Adrenal gland (tissue), 5 donors: ENCODE measurements at regions not wholly inside any gene's neighbourhood (a gene's known extent, or its start where the extent isn't known, plus 50 kb on each side); places are given as distances from the start of the nearest gene placed in this dataset.

Experiments used
- POLR2A ChIP-seq, 2 donors: fragments of 450-650 bp; IDR thresholded peaks; one replicate each; pipeline ENCODE4 v1.6.1; 2017; ENCODE audit warnings: antibody characterized with exemption in 2 of 2, mild to moderate bottlenecking in 2 of 2, moderate library complexity in 1 of 2
- TF ChIP-seq, protein P1 (sequence below), 6 experiments: fragments of 450-650 bp in 4 of 6; fragments of 200-600 bp in 2 of 6; sonication (generic) in 1 of 6; IDR thresholded peaks; 1 replicate in 5 of 6; 2 replicates in 1 of 6; pipeline versions ENCODE4 v1.5.1 to v1.8.0; 2016 to 2021; ENCODE audit warnings: antibody characterized with exemption in 6 of 6, mild to moderate bottlenecking in 2 of 6, moderate library complexity in 1 of 6
- donor health status: DM: no; HTN: no; CAD: no.

DNA sequence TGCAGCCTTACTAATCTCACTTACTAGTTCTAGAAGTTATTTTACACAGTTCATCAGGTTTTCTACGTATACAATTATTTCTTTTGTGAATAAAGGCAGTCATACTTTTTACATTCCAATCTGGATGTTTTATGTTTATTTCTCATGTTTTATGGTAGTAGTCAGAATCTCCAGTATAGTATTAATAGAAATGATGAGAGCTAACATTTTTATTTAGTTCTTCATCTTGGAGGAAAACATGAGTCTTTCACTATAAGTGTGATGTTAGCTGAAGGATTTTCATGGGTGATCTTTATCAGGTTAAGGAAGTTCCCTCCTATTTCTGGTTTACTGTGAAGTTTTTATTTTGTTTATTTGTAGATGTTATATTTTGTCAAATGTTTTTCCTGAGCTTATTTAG is 256.1 kb upstream of the GIMD1 start:
- TF ChIP-seq, protein P1, sequence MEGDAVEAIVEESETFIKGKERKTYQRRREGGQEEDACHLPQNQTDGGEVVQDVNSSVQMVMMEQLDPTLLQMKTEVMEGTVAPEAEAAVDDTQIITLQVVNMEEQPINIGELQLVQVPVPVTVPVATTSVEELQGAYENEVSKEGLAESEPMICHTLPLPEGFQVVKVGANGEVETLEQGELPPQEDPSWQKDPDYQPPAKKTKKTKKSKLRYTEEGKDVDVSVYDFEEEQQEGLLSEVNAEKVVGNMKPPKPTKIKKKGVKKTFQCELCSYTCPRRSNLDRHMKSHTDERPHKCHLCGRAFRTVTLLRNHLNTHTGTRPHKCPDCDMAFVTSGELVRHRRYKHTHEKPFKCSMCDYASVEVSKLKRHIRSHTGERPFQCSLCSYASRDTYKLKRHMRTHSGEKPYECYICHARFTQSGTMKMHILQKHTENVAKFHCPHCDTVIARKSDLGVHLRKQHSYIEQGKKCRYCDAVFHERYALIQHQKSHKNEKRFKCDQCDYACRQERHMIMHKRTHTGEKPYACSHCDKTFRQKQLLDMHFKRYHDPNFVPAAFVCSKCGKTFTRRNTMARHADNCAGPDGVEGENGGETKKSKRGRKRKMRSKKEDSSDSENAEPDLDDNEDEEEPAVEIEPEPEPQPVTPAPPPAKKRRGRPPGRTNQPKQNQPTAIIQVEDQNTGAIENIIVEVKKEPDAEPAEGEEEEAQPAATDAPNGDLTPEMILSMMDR (IDR thresholded peaks at IDR 0.05), result no peak
- TF ChIP-seq POLR2A (IDR thresholded peaks at IDR 0.05), result no peak
